H9 (cell line): ENCODE measurements at regions not wholly inside any gene's neighbourhood (a gene's known extent, or its start where the extent isn't known, plus 50 kb on each side); places are given as distances from the start of the nearest gene placed in this dataset.

ENCODE experiments used
- DNase-seq: peaks from one replicate; pipeline ENCODE4 v3.0.0-alpha.2; 2017
- H2AFZ ChIP-seq: one replicate; pipeline ENCODE4 v1.6.1; 2013; ENCODE audit warnings: mild to moderate bottlenecking, low read length, control low read depth, moderate library complexity
- H2AK5ac ChIP-seq: 2 replicates; pipeline ENCODE4 v1.6.1; 2013; ENCODE audit warnings: low read length, control low read depth, mixed read lengths; ENCODE audit not compliant: insufficient read length
- H2BK120ac ChIP-seq: one replicate; pipeline ENCODE4 v1.6.1; 2013; ENCODE audit warnings: low read depth, mild to moderate bottlenecking, low read length, control low read depth, inconsistent platforms; ENCODE audit not compliant: poor library complexity, severe bottlenecking
- H2BK12ac ChIP-seq: 2 replicates; pipeline ENCODE4 v1.6.1; 2013; ENCODE audit warnings: low read length, control low read depth, mixed read lengths, low read depth; ENCODE audit not compliant: insufficient read length
- H2BK15ac ChIP-seq: 2 replicates; pipeline ENCODE4 v1.6.1; 2013; ENCODE audit warnings: low read depth, low read length, control low read depth
- H2BK20ac ChIP-seq: one replicate; pipeline ENCODE4 v1.6.1; 2013; ENCODE audit warnings: low read depth, mild to moderate bottlenecking, low read length, control low read depth, inconsistent platforms; ENCODE audit not compliant: poor library complexity, severe bottlenecking
- H2BK5ac ChIP-seq: 2 replicates; pipeline ENCODE4 v1.6.1; 2013; ENCODE audit warnings: low read length, control low read depth, mixed read lengths; ENCODE audit not compliant: insufficient read length
- H3K14ac ChIP-seq: 2 replicates; pipeline ENCODE4 v1.6.1; 2013; ENCODE audit warnings: low read length, control low read depth; ENCODE audit not compliant: insufficient read depth
- H3K18ac ChIP-seq: 2 replicates; pipeline ENCODE4 v1.6.1; 2013; ENCODE audit warnings: low read depth, mild to moderate bottlenecking, mixed read lengths, low read length, control low read depth; ENCODE audit not compliant: insufficient read length
- H3K23ac ChIP-seq: 2 replicates; pipeline ENCODE4 v1.6.1; 2013; ENCODE audit warnings: low read length, control low read depth, mixed read lengths, low read depth; ENCODE audit not compliant: insufficient read length
- H3K23me2 ChIP-seq: 2 replicates; pipeline ENCODE4 v1.6.1; 2013; ENCODE audit warnings: low read depth, mild to moderate bottlenecking, mixed read lengths, low read length, control low read depth; ENCODE audit not compliant: insufficient read length, poor library complexity, severe bottlenecking
- H3K27ac ChIP-seq: 2 replicates; pipeline ENCODE4 v1.5.1; 2013; ENCODE audit warnings: low read length, control low read depth, mixed read lengths, low read depth; ENCODE audit not compliant: insufficient read length
- H3K27me3 ChIP-seq: 2 replicates; pipeline ENCODE4 v1.6.1; 2013; ENCODE audit warnings: low read length, control low read depth, inconsistent platforms; ENCODE audit not compliant: insufficient read depth
- H3K4ac ChIP-seq: 2 replicates; pipeline ENCODE4 v1.6.1; 2013; ENCODE audit warnings: low read depth, mild to moderate bottlenecking, control low read depth, inconsistent platforms, low read length, moderate library complexity
- H3K4me1 ChIP-seq: 2 replicates; pipeline ENCODE4 v1.6.1; 2013; ENCODE audit warnings: low read length, control low read depth, inconsistent platforms; ENCODE audit not compliant: insufficient read depth
- H3K4me2 ChIP-seq: 2 replicates; pipeline ENCODE4 v1.6.1; 2013; ENCODE audit warnings: low read length, control low read depth, mixed read lengths; ENCODE audit not compliant: insufficient read length, insufficient read depth
- H3K56ac ChIP-seq: 2 replicates; pipeline ENCODE4 v1.6.1; 2013; ENCODE audit warnings: low read depth, mild to moderate bottlenecking, mixed read lengths, low read length, control low read depth; ENCODE audit not compliant: insufficient read length
- H3K79me1 ChIP-seq: 2 replicates; pipeline ENCODE4 v1.6.1; 2013; ENCODE audit warnings: low read depth, mild to moderate bottlenecking, moderate library complexity, low read length, control low read depth, inconsistent platforms; ENCODE audit not compliant: insufficient read depth, poor library complexity, severe bottlenecking
- H3K79me2 ChIP-seq: 2 replicates; pipeline ENCODE4 v1.6.1; 2013; ENCODE audit warnings: low read length, control low read depth, inconsistent platforms; ENCODE audit not compliant: insufficient read depth
- H3K9ac ChIP-seq: 2 replicates; pipeline ENCODE4 v1.6.1; 2013; ENCODE audit warnings: low read length, control low read depth, mixed read lengths; ENCODE audit not compliant: insufficient read length; ENCODE audit errors: extremely low read depth
- H3K9me3 ChIP-seq: one replicate; pipeline ENCODE4 v1.6.1; 2013; ENCODE audit warnings: low read depth, low read length, inconsistent platforms; ENCODE audit not compliant: control insufficient read depth
- H3T11ph ChIP-seq: one replicate; pipeline ENCODE4 v1.6.1; 2013; ENCODE audit warnings: mild to moderate bottlenecking, low read length, control low read depth, inconsistent platforms
- H4K20me1 ChIP-seq: one replicate; pipeline ENCODE4 v1.6.1; 2013; ENCODE audit not compliant: control insufficient read depth, insufficient read length, insufficient read depth
- H4K5ac ChIP-seq: 2 replicates; pipeline ENCODE4 v1.6.1; 2013; ENCODE audit warnings: low read depth, mild to moderate bottlenecking, mixed read lengths, low read length, control low read depth; ENCODE audit not compliant: insufficient read length
- H4K8ac ChIP-seq: replicated peaks from 2 replicates; pipeline ENCODE4 v1.6.1; 2013; ENCODE audit warnings: low read length, control low read depth, mixed read lengths, low read depth; ENCODE audit not compliant: insufficient read length
- H4K91ac ChIP-seq: 2 replicates; pipeline ENCODE4 v1.6.1; 2013; ENCODE audit warnings: low read depth, mild to moderate bottlenecking, moderate library complexity, mixed read lengths, low read length, control low read depth; ENCODE audit not compliant: insufficient read length
- H3K27ac Mint-ChIP-seq, 3 experiments: 2 replicates in 2 of 3; 3 replicates in 1 of 3; pipeline ENCODE4 v1.8.0; 2020 to 2021; ENCODE audit warnings: mixed read lengths in 3 of 3, mild to moderate bottlenecking in 1 of 3, moderate library complexity in 1 of 3
- H3K27me3 Mint-ChIP-seq: 2 replicates; pipeline ENCODE4 v1.8.0; 2021; ENCODE audit warnings: low read depth, mild to moderate bottlenecking, moderate library complexity, mixed read lengths
- H3K36me3 Mint-ChIP-seq, 3 experiments: 2 replicates in 2 of 3; 3 replicates in 1 of 3; pipeline ENCODE4 v1.8.0; 2020 to 2021; ENCODE audit warnings: low read depth in 3 of 3, mixed read lengths in 3 of 3; ENCODE audit not compliant: insufficient read depth in 1 of 3
- H3K4me1 Mint-ChIP-seq, 2 experiments: 2 replicates each; pipeline ENCODE4 v1.8.0; 2020; ENCODE audit warnings: mixed read lengths in 2 of 2
- H3K4me3 Mint-ChIP-seq, 2 experiments: 2 replicates in 1 of 2; 3 replicates in 1 of 2; pipeline ENCODE4 v1.8.0; 2020 to 2021; ENCODE audit warnings: mild to moderate bottlenecking in 2 of 2, mixed read lengths in 2 of 2, moderate library complexity in 1 of 2
- H3K9me3 Mint-ChIP-seq, 2 experiments: 2 replicates in 1 of 2; 3 replicates in 1 of 2; pipeline ENCODE4 v1.8.0; 2020; ENCODE audit warnings: mild to moderate bottlenecking in 2 of 2, mixed read lengths in 2 of 2, moderate library complexity in 1 of 2
- WGBS: extraction: QIAGEN DNeasy Blood & Tissue Kit; methylation state at CpG from one replicate; pipeline ENCODE4 v1.1.7; 2013; ENCODE audit warnings: missing lambda C conversion rate, low lambda C conversion rate, mixed read lengths; ENCODE audit not compliant: insufficient read length; ENCODE audit errors: extremely low coverage; 5-methylcytosine and 5-hydroxymethylcytosine counted together
- TF ChIP-seq, protein P1 (sequence below): fragments of 200-600 bp; sonication (generic); conservative IDR thresholded peaks from 3 replicates; pipeline ENCODE4 v1.8.0; 2021; ENCODE audit warnings: antibody characterized with exemption, mild to moderate bottlenecking

DNA sequence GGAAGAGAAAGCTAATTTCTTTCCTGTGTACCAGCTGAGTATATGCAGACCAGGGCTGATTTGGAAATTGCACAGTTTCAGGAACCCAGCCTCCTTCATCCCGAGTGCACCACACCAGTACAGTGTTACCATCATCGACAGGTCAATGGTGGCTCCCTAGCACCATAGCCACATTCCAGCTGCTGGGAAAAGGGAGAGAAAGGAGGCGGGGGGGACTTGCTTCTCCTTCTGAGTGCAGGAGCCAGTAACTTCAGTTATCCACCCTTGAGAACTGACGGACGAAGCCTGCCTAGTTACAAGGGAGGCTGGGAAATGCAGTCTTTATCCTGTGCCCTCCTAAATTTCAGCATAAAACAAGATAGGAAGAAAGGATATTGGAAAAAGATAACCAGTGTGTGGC, 129.7 kb upstream of the PRICKLE2 start:
- no peak for DNase-seq
- H2BK12ac ChIP-seq, result no peak overlapping the region
- no peak overlapping the region for H3K4me3 Mint-ChIP-seq
- no peaks in the 10 kb centered on the region for H3K79me2 ChIP-seq
- no peak overlapping the region for H3K4me2 ChIP-seq
- no peak overlapping the region for H3K18ac ChIP-seq
- TF ChIP-seq, protein P1, sequence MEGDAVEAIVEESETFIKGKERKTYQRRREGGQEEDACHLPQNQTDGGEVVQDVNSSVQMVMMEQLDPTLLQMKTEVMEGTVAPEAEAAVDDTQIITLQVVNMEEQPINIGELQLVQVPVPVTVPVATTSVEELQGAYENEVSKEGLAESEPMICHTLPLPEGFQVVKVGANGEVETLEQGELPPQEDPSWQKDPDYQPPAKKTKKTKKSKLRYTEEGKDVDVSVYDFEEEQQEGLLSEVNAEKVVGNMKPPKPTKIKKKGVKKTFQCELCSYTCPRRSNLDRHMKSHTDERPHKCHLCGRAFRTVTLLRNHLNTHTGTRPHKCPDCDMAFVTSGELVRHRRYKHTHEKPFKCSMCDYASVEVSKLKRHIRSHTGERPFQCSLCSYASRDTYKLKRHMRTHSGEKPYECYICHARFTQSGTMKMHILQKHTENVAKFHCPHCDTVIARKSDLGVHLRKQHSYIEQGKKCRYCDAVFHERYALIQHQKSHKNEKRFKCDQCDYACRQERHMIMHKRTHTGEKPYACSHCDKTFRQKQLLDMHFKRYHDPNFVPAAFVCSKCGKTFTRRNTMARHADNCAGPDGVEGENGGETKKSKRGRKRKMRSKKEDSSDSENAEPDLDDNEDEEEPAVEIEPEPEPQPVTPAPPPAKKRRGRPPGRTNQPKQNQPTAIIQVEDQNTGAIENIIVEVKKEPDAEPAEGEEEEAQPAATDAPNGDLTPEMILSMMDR, result no peak
- H2BK120ac ChIP-seq, result no peak overlapping the region
- no peak overlapping the region for H3K14ac ChIP-seq
- H3K56ac ChIP-seq, result no peak overlapping the region
- H3K36me3 Mint-ChIP-seq, result no peaks in the 10 kb centered on the region
- H3K27ac Mint-ChIP-seq, result no peak overlapping the region
- WGBS, result no CpG with 5 or more reads among the region's 5 CpGs
- 0 out of 2 replicates have a peak, but pooled peaks cover 1% of the 10 kb centered on the region for H3K27me3 ChIP-seq
- H4K20me1 ChIP-seq, result no peaks in the 10 kb centered on the region
- H3K4me1 Mint-ChIP-seq, result peaks cover 17 to 27% of the 10 kb centered on the region in 2 experiments
- no peaks in the 10 kb centered on the region for H3K27me3 Mint-ChIP-seq
- H4K8ac ChIP-seq, result no peak overlapping the region
- H2BK5ac ChIP-seq, result no peak overlapping the region
- no peak overlapping the region for H2AK5ac ChIP-seq
- no peak overlapping the region for H3K9ac ChIP-seq
- H3K27ac ChIP-seq, result no peak overlapping the region
- no peaks in the 10 kb centered on the region for H3K9me3 ChIP-seq
- no peak overlapping the region for H3K23ac ChIP-seq
- H2BK20ac ChIP-seq, result no peak overlapping the region
- no peak overlapping the region for H3K4ac ChIP-seq
- no peaks in the 10 kb centered on the region for H3K9me3 Mint-ChIP-seq
- no peak overlapping the region for H2BK15ac ChIP-seq
- no peaks in the 10 kb centered on the region for H3K23me2 ChIP-seq
- no peak overlapping the region for H4K5ac ChIP-seq
- no peak overlapping the region for H2AFZ ChIP-seq
- H3T11ph ChIP-seq, result no peak overlapping the region
- H3K79me1 ChIP-seq, result no peaks in the 10 kb centered on the region
- H4K91ac ChIP-seq, result no peak overlapping the region
- 0 out of 2 replicates have a peak, but pooled peaks cover 8% of the 10 kb centered on the region for H3K4me1 ChIP-seq
